SU-DHL-6 (cell line): ENCODE measurements at regions not wholly inside any gene's neighbourhood (a gene's known extent, or its start where the extent isn't known, plus 50 kb on each side); places are given as distances from the start of the nearest gene placed in this dataset.

ENCODE experiments used
- H2AFZ ChIP-seq: fragments of 200-600 bp; sonication (generic); 2 replicates; pipeline ENCODE4 v1.6.1; 2014; ENCODE audit warnings: low read depth, mild to moderate bottlenecking, moderate library complexity, mixed read lengths, antibody characterized with exemption, low read length; ENCODE audit not compliant: severe bottlenecking
- H3F3A ChIP-seq: fragments of 200-600 bp; shearing (Covaris generic); 2 replicates; pipeline ENCODE4 v1.6.0; 2016; ENCODE audit warnings: antibody characterized with exemption, mild to moderate bottlenecking; ENCODE audit not compliant: insufficient read depth
- H3K27ac ChIP-seq: fragments of 200-600 bp; sonication (generic); 2 replicates; pipeline ENCODE4 v1.5.1; 2016; ENCODE audit warnings: low read depth, mild to moderate bottlenecking, low read length, moderate library complexity, mixed read lengths
- H3K27me3 ChIP-seq: fragments of 200-600 bp; sonication (generic), shearing (Covaris generic); 2 replicates; pipeline ENCODE4 v1.6.0; 2014; ENCODE audit warnings: mild to moderate bottlenecking, low read length
- H3K36me3 ChIP-seq: fragments of 200-600 bp; sonication (generic); 2 replicates; pipeline ENCODE4 v1.6.1; 2014; ENCODE audit warnings: mild to moderate bottlenecking, low read length, mixed read lengths
- H3K4me2 ChIP-seq: fragments of 300-600, 200-600 bp; shearing (Covaris generic), sonication (generic); 2 replicates; pipeline ENCODE4 v1.6.0; 2014; ENCODE audit warnings: low read length, low read depth, mild to moderate bottlenecking; ENCODE audit not compliant: poor library complexity, severe bottlenecking
- H3K4me3 ChIP-seq: fragments of 200-600 bp; sonication (generic); 2 replicates; pipeline ENCODE4 v1.5.1; 2014; ENCODE audit warnings: antibody characterized with exemption, low read length, mild to moderate bottlenecking, mixed read lengths; ENCODE audit not compliant: insufficient read depth, poor library complexity, severe bottlenecking
- H3K79me2 ChIP-seq: fragments of 200-600 bp; sonication (generic); 2 replicates; pipeline ENCODE4 v1.6.1; 2014; ENCODE audit warnings: mild to moderate bottlenecking, low read length, moderate library complexity; ENCODE audit not compliant: insufficient read depth
- H3K9ac ChIP-seq: fragments of 200-600 bp; sonication (generic); 2 replicates; pipeline ENCODE4 v1.7.0; 2014; ENCODE audit warnings: mild to moderate bottlenecking, low read length
- H3K9me2 ChIP-seq: fragments of 200-600 bp; sonication (generic); replicated peaks from 2 replicates; pipeline ENCODE4 v1.6.1; 2014; ENCODE audit warnings: low read length; ENCODE audit not compliant: insufficient read depth
- H3K9me3 ChIP-seq: fragments of 200-600 bp; sonication (generic); 2 replicates; pipeline ENCODE4 v1.6.1; 2014; ENCODE audit warnings: low read length, mixed read lengths; ENCODE audit not compliant: insufficient read depth
- H4K20me1 ChIP-seq: fragments of 200-600 bp; sonication (generic); 2 replicates; pipeline ENCODE4 v1.6.1; 2014; ENCODE audit warnings: low read depth, mild to moderate bottlenecking, antibody characterized with exemption, low read length, moderate library complexity, mixed read lengths
- EZH2phosphoT487 ChIP-seq: fragments of 200-600 bp; sonication (generic), shearing (Covaris generic); conservative IDR thresholded peaks from 2 replicates; pipeline ENCODE4 v1.6.1; 2018; ENCODE audit warnings: mild to moderate bottlenecking, antibody characterized with exemption, low read length, moderate library complexity, mixed read lengths
- TF ChIP-seq, protein P1 (sequence below): fragments of 200-600 bp; sonication (generic); IDR thresholded peaks from one replicate; pipeline ENCODE4 v1.5.1; 2017; ENCODE audit warnings: antibody characterized with exemption, mild to moderate bottlenecking, low read length, moderate library complexity; ENCODE audit not compliant: insufficient read depth, poor library complexity, severe bottlenecking

DNA sequence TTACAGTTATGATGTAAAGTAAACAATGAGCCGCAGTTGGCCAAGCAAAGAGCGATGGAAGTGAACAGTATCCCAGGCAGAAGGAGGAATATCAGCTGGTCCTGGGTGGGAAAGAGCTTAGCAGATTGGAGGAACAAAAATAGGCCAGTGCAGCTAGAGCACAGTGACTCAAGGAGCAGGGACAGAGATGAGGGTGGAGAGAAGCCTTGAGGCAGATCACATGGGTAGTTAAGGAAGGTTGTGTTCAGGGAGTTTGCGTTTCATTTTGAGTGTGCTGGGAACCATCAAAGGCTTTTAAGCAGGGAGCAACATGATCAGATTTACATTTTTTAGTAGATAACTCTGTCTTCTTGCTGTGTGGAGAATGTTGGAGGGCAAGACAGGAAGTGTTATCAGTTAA, 113.6 kb downstream of the OAT start:
- Histone ChIP-seq H3K9me2 (no peaks in the 10 kb centered on the region), H2AFZ (no peak overlapping the region), H3K36me3 (no peaks in the 10 kb centered on the region), H3K27me3 (no peaks in the 10 kb centered on the region), H4K20me1 (no peaks in the 10 kb centered on the region), H3K79me2 (no peaks in the 10 kb centered on the region), H3K9ac (no peak overlapping the region), H3F3A (no peaks in the 10 kb centered on the region), H3K4me2 (no peak overlapping the region), H3K27ac (no peak overlapping the region), H3K9me3 (peaks cover 9% of the 10 kb centered on the region; the same call in 1 of the 2 replicates), H3K4me3 (no peak overlapping the region)
- TF ChIP-seq, protein P1, sequence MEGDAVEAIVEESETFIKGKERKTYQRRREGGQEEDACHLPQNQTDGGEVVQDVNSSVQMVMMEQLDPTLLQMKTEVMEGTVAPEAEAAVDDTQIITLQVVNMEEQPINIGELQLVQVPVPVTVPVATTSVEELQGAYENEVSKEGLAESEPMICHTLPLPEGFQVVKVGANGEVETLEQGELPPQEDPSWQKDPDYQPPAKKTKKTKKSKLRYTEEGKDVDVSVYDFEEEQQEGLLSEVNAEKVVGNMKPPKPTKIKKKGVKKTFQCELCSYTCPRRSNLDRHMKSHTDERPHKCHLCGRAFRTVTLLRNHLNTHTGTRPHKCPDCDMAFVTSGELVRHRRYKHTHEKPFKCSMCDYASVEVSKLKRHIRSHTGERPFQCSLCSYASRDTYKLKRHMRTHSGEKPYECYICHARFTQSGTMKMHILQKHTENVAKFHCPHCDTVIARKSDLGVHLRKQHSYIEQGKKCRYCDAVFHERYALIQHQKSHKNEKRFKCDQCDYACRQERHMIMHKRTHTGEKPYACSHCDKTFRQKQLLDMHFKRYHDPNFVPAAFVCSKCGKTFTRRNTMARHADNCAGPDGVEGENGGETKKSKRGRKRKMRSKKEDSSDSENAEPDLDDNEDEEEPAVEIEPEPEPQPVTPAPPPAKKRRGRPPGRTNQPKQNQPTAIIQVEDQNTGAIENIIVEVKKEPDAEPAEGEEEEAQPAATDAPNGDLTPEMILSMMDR, result no peak
- no peak for TF ChIP-seq EZH2phosphoT487

DNA sequence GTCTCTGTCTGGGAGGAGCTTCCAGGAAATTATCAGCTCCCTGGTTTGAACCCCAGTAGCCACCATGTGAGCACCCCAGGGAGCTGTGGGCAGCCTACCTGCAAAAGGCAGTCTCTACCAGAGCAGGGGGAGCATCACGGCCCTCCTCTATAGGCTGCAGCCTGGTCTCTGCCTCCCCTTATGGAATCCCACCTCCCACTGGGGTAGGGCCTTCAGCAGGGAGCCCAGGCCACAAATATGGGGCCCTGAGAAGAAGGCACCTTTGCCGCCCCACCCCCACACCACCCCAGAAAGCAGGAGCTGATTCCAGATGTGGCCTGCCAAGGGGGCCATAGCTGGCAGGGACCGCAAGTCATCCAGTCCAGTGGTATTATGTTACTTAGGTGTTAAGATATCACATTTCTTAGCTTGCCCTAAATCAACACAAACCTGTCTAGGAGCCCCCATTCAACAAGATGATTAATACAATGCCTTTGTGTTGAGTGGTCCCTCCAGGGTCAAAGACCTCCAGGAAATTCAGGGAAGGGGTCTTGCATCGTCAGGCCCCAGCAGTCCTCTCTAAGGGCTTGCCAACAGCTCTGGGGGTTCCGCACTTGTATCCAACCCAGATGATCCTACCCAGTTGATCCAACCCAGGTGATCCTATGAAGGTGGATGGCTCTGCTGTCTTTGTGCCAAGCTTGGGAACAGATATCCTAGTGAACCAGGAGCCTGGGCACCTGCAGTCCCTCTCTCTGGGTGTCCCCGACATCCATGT, 114.9 kb downstream of the OAT start:
- TF ChIP-seq, protein P1, result no peak
- TF ChIP-seq EZH2phosphoT487, result no peak
- H3K36me3 ChIP-seq, result no peaks in the 10 kb centered on the region
- no peak overlapping the region for H3K4me2 ChIP-seq
- no peaks in the 10 kb centered on the region for H3K9me2 ChIP-seq
- H4K20me1 ChIP-seq, result no peaks in the 10 kb centered on the region
- H2AFZ ChIP-seq, result no peak overlapping the region
- no peak overlapping the region for H3K9ac ChIP-seq
- H3K27ac ChIP-seq, result no peak overlapping the region
- H3K27me3 ChIP-seq, result no peaks in the 10 kb centered on the region
- H3K79me2 ChIP-seq, result no peaks in the 10 kb centered on the region
- H3K4me3 ChIP-seq, result no peak overlapping the region
- peaks cover 13% of the 10 kb centered on the region; the same call in 1 of the 2 replicates for H3K9me3 ChIP-seq
- H3F3A ChIP-seq, result no peaks in the 10 kb centered on the region

DNA sequence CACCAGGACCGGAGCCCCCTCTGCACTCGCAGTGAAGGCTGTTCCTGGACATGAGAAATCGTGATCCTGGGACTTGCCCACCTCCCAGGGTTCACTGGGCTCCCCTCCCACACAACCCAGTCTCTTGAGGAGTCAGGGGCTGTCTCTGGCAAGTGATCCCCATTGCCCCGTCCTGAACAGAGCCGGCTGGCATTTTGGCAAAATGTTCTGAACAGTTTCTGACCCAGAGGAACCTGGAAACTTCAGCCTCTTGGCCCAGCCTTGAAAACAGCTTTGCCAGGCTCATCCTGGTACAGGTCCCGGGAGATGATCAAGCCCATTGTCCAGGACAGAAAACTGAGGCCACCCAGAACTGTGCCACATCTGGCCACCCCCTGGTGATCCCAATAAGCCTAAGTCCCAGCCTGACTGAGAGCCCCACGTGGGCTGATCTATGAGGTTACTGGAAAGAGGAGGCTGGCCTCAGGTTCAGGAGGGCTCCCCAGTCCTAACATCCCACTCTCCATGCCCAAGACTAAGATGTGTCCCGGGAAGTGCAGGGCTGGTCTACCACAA, 115.7 kb downstream of the OAT start:
- TF ChIP-seq, protein P1, result no peak
- no peak for TF ChIP-seq EZH2phosphoT487
- Histone ChIP-seq H3K27me3 (no peaks in the 10 kb centered on the region), H4K20me1 (no peaks in the 10 kb centered on the region), H3K79me2 (no peaks in the 10 kb centered on the region), H2AFZ (no peak overlapping the region), H3F3A (no peaks in the 10 kb centered on the region), H3K4me3 (no peak overlapping the region), H3K4me2 (no peak overlapping the region), H3K36me3 (no peaks in the 10 kb centered on the region), H3K27ac (no peak overlapping the region), H3K9me3 (peaks cover 13% of the 10 kb centered on the region; the same call in 1 of the 2 replicates), H3K9ac (no peak overlapping the region), H3K9me2 (no peaks in the 10 kb centered on the region)
